Suppressor macrophage (primary cell): ENCODE measurements at regions not wholly inside any gene's neighbourhood (a gene's known extent, or its start where the extent isn't known, plus 50 kb on each side); places are given as distances from the start of the nearest gene placed in this dataset.

ENCODE experiments used
- DNase-seq, 4 experiments: peaks; one replicate each; pipeline ENCODE4 v3.0.0-alpha.2; 2020 to 2022

DNA sequence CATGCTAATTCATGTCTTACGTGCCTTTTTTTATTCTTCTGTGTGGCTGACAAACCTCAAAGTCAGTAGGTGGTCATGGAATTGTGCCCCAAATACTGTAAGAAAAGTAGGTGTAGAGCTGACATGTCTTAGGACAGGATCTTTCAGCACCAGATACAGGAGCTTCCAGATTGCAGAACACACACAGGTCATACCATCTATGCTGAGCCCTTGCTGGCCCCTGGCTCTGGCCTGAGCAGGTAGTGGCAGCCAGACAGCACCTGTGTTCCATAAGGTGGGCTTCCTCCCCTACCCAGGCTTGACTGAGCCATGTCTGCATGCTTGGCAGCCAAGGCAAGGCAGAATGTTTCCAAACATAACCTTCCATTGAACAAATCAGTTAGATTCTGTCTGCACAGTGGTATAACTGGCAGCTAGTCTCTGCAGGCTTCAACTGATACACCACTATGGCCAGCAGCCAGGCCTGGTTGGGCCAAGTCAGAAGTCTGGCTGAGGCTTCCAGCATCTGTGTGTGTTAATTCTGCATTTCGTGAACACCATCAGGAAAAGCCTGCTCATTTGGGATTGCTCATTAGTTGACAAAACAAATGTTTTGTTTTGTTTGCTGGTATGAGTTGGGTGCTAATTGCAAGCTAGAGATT is 366.5 kb downstream of the FOXA2 start:
- DNase-seq, result no peak

GRCh38 chr20:22216984-22217383 is 367.4 kb downstream of the FOXA2 start:
- DNase-seq, result no peak

- DNase-seq, result peak in 1 of 4 experiments; percentile 3
These were observed 370.1 kb downstream of the FOXA2 start for GRCh38 chr20:22214296-22214695.

DNA sequence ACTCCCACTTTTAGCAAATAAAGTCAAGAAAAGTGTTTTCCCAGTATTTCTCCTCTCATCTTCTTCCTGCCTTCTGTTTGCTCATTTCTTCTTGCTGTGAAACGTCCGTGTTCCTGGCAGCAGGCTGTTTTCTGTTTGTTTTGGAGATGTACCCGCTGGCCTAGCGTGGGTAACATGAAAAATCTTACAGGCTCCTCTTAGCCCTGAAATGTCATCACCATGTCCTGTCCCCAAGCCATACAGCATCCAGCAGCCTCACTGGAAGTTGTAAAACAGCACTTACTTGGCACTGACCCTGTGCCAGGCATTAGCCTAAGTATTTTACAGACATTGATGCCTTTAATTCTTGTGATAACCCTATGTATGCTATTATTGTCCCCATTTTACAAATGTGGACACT is 371.1 kb downstream of the FOXA2 start:
- DNase-seq, result no peak

GRCh38 chr20:22207280-22207679 is 377.1 kb downstream of the FOXA2 start:
- DNase-seq, result no peak

GRCh38 chr20:22204801-22205200 is 379.6 kb downstream of the FOXA2 start:
- no peak for DNase-seq

- no peak for DNase-seq
These were observed 402.2 kb downstream of the FOXA2 start for GRCh38 chr20:22182148-22182547.

DNA sequence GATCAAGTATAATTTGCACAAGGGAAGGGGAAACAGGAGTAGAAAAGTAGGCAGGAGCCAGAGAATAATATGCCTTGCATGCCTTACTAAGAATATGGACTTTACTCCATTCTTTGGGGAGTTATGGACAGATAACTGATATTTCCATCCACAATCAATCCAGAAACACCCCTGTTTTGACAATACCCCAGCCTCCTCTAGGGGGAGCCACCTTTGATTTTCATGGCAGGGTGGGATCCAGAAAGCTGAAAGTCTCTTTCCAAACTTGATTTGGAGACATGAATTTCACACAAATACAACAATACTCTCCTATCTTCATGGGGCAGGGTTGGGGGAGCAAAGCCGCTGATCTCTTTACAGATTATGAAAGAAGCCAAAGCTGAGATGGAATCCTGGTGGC is 404.1 kb downstream of the FOXA2 start:
- DNase-seq, result no peak

- DNase-seq, result no peak
These were observed 424.2 kb downstream of the FOXA2 start for GRCh38 chr20:22160101-22160652.

GRCh38 chr20:22159276-22159675 is 425.1 kb downstream of the FOXA2 start:
- DNase-seq, result no peak

DNA sequence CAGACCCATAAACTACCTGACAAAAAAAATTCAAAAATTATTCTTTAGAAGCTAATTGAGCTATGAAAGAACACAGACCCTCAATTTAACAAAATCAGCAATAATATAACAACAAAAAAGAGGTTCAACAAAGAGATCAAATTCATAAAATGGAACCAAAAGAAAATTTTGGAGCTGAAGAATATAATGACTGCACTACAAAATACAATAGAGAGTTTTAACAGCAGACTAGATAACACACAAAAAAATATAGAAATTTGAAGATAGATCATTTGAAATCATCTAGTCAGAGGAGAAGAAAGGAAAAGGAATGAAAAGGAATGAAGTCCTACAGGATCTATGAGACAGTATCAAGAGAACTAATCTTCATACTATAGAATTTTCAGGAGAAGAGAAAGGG is 422.1 kb downstream of the PAX1 start:
- no peak for DNase-seq

- no peak for DNase-seq
These were observed 401.0 kb downstream of the PAX1 start for GRCh38 chr20:22106308-22106938.

DNA sequence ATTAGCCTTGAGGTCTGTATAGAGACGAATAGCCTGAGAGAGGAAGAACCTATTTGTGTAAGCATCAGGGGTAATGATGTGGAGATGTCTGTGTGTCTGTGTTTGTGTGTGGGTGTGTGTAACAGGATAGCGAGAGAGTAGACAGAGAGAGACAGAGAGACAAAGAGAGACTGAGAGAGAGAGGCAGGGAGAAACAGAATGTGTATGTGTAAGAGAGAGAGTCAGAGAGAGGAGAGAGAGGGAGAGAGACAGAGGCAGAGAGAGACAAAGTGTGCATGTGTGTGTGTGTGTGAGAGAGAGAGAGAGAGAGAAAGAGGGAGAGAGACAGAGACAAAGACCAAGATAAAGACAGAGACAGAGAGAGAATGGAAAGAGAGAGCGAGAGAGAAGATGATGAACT is 396.1 kb downstream of the PAX1 start:
- DNase-seq, result no peak

DNA sequence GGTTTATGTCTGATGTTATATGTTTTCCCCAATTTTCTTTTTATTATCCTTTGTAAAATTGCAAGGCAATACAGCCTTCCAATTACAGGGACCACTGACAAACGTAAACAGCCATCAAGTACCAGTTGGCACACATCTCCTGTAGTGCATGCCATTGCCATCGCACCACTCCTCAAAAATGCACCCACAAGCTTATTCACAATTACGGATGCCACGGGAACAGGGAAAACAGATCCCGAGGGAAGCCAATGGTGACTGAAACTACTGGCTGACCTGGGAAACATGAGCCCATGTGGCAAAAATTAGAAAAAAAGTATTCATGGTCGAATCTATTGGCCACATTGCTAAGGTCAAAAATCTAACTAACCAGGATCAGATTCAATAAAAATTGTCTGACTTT is 395.2 kb downstream of the PAX1 start:
- DNase-seq, result no peak

DNA sequence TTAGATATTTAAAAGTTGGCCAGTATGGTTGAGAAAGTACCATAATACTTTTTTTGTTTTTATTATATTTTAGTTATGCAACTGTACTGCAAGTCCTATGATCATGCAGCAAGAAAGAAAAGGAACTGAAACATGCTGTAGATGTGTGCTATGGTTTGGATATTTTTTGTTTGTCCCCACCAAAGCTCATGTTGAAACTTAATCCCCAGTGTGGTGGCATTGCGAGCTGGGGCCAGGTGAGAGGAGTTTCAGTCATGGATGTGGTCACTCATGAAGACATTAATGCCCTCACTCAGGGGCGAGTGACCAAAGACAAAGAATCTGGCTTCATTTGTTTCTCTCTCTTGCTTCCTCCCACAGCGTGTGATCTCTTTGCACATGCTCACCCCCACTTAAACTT is 393.9 kb downstream of the PAX1 start:
- no peak for DNase-seq

DNA sequence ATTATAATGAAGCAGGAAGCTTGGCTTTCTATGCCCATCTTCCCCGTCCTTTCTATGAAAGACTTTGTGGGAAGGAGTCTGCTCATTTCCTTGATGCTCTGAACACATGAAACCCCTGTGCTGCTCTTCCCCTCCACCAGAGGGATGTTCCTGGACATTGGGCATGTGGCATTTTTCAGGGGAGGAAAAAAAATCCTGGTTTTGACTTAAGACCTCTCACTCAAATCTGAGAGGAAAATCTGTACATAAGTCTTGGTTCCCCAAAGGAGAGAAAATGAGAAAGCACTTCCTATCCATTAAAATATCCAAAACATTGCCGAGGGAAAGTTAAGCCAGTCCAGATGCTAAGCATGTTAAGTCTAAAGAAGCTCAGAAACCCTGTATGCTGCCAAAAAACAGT is 393.0 kb downstream of the PAX1 start:
- no peak for DNase-seq

DNA sequence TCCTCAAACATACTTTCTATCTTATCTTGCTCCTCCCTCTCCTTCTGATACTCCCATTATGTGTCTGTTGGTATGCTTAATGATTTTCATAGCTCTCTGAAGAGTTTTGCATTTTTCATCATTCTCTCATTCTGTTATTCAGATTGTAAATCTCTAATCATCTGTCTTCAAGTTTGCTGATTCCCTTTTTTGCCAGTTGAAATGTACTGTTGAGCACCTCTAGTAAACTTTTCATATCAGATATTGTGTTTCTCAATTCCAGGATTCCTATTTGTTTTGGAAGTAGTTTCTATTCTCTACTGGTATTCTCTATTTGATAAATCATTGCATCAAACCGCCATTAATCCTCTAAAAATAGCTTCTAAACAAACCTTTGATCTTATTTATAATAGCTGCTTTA is 387.7 kb downstream of the PAX1 start:
- no peak for DNase-seq

- no peak for DNase-seq
These were observed 383.4 kb downstream of the PAX1 start for GRCh38 chr20:22088882-22089281.

DNA sequence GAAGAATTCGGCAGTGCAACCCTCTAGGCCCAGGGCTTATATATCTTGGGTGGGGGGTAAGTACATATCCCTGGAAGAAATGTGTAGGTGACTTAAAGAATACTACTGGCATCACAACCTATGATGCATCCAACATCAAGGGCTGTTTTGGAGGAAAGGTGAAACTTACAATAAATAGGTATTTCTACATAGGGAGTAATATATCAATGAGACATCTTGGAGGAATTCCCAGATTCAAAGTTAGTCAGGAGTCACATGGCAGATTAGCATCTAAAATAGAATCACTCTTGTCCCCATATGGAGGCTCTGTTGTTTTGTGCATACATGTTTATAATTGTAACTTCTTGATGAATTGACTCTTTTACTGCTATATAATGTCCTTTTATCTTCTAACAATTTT is 375.5 kb downstream of the PAX1 start:
- DNase-seq, result no peak

DNA sequence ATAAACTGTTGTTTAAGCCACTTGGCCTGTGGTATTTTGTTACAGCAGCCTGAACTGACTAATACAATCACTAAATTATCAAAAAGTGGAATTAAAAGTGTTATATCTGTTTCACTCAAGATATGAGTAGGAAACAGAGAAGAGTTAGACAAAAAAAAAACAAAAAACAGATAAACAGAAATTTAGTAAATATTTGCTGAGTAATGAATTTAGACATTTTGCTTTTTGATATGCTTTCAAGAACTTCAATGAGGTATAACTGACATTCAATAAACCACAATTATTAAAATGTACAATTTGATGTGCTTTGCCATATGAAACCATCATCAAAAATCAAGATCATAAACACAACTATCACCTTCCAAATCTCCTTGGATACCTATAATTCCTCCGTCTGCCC is 369.2 kb downstream of the PAX1 start:
- no peak for DNase-seq

DNA sequence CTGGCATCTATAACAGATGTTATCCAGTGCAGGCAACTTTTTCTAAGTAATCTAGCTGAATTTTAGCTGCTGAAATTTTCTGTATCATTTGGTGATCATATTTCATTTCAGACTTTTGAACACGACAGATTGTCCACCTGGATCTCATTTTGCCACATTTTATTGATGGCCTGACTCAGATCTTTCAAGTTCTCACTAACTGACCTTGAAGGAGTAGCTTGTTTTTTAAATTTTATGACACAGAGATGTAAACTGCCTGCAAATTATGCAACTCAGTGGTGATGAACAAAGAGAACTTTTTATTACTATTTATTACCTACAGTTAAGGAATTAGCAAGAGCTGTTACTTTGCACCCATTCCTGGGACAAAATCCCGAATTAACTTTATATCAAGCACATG is 366.4 kb downstream of the PAX1 start:
- DNase-seq, result no peak

DNA sequence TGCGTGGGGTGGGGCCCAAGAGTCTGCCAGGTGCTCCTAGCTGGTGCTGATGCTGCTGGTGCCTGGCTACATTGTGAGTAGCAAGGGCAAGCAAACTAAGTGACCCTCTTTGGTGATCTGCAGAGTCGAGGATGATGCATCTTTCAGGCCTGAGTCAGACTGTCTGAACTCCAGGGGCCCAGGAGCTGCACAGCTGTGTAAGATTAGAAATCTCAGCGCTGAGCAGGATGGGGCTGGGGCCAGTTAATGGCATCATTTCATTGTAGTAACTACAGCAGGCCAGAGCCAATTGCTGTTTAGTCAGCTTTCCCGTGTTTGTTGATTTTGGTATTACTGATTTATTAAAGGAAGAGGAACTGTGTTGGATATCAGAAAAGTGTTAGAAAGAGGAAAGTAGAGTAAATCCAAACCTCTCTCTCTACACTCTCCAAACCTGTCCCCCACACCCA is 365.2 kb downstream of the PAX1 start:
- no peak for DNase-seq

DNA sequence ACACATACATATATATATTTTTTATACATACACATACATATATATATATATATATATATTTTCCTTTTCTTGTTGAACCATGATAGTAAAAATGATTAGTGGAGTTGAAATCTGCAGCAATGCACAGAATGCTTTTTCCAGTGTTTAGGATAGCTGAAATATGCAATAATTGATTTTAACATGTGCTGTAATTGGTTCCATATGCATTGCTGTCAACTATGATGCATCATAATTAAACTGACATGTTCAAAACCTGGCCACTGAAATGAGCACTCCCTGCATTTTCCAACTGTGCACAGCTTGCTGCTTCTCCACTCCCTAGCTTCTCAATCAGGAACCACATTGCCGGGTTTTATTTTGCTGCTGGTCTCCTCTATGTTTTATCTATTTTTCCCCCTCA is 358.3 kb downstream of the PAX1 start:
- DNase-seq, result no peak

DNA sequence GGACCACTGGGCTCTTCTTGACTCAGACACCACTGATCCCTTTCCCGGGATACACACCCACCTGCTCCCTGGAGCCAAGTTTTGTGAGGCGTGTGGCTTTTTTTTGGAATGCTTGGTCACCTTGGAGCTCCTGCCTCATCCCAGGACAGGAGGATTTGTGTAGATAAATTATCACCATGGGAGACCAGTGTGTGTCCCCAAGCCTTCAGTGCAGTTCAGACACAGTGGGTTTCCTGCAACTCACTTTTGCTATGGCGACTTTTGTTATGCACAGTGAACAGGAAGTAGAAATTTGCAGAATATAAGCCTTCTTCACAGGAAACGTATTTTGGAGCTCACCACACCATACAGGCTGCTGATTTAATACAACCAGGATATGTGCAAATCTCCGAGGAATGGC is 357.4 kb downstream of the PAX1 start:
- DNase-seq, result no peak

DNA sequence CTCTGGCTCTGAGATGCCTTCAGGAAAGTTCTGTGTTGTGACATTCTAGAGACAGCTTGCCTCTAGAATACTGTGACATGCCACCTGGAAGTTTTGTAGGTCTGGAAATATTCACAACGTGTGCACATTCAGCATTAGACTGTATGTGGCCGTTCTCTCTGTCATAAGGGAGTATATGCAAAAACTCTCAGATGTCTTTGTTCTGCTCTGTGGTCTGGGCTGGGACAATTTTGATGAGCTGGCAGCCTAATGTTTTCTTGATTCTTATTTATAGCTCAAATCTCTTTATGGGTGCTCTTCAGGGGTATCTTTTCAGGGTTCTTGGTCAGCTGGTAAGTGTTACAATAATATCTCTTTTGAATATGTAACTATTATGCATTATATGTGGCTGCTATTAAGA is 355.1 kb downstream of the PAX1 start:
- DNase-seq, result no peak
